LNCaP clone FGC (cell line): ENCODE measurements at regions not wholly inside any gene's neighbourhood (a gene's known extent, or its start where the extent isn't known, plus 50 kb on each side); places are given as distances from the start of the nearest gene placed in this dataset.

Experiments
- DNase-seq: peaks from one replicate; pipeline ENCODE4 v3.0.0-alpha.2; 2011; ENCODE audit warnings: low read depth
- H3K4me3 ChIP-seq: 2 replicates; pipeline ENCODE4 v1.5.1; 2011; ENCODE audit warnings: mild to moderate bottlenecking, low read depth, low read length, control low read depth
- TF ChIP-seq, protein P1 (sequence below): IDR thresholded peaks from 2 replicates; pipeline ENCODE4 v1.5.1; 2012; ENCODE audit warnings: mild to moderate bottlenecking; ENCODE audit not compliant: control insufficient read depth, insufficient read depth; ENCODE audit errors: extremely low read depth

DNA sequence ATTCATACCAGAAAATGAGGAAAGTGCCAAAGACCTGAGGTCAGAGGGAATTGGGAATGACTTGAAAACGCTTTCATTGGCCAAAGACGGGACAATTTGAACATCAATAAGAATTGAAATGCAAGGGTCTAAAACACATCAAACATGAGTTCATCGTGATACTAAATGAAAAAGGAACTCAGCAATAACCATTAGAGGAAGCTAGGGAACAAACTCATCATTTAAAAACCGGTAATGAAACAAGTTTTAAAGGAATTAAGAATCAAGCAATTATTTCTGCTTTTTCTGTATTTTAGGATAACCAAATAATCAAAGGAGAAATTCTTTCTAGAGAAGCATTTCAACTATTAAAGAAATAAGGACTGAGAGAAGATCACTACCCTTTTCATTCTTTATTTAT is 303.1 kb downstream of the ARHGAP12 start:
- no peak overlapping the region for H3K4me3 ChIP-seq
- TF ChIP-seq, protein P1, sequence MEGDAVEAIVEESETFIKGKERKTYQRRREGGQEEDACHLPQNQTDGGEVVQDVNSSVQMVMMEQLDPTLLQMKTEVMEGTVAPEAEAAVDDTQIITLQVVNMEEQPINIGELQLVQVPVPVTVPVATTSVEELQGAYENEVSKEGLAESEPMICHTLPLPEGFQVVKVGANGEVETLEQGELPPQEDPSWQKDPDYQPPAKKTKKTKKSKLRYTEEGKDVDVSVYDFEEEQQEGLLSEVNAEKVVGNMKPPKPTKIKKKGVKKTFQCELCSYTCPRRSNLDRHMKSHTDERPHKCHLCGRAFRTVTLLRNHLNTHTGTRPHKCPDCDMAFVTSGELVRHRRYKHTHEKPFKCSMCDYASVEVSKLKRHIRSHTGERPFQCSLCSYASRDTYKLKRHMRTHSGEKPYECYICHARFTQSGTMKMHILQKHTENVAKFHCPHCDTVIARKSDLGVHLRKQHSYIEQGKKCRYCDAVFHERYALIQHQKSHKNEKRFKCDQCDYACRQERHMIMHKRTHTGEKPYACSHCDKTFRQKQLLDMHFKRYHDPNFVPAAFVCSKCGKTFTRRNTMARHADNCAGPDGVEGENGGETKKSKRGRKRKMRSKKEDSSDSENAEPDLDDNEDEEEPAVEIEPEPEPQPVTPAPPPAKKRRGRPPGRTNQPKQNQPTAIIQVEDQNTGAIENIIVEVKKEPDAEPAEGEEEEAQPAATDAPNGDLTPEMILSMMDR = no peak
- no peak for DNase-seq

GRCh38 chr10:31624611-31625010 is 304.0 kb downstream of the ARHGAP12 start:
- TF ChIP-seq, protein P1 = no peak
- no peak for DNase-seq
- no peak overlapping the region for H3K4me3 ChIP-seq

GRCh38 chr10:31623947-31624346 is 304.7 kb downstream of the ARHGAP12 start:
- TF ChIP-seq, protein P1 = no peak
- no peak for DNase-seq
- H3K4me3 ChIP-seq = no peak overlapping the region

DNA sequence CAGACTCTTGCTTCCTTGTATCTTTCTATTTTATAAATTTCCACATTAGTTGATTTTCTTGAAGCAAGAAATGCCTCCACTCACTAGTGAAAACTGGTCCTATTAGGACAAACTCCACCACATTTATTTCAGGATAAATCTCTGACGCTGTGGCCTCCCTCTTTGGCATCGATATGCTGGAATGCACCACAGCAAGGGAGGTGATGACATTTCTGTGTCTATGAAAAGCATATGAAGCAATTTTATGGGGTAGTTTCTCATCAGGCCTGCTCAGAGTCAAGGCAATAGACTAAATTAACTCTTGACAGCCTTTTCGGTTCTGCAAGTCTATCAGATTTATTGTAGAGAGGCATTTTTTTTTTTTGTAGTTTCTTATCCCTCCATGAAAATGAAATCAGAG is 304.4 kb downstream of the ZEB1 start:
- H3K4me3 ChIP-seq = no peak overlapping the region
- TF ChIP-seq, protein P1 = no peak
- DNase-seq = no peak

GRCh38 chr10:31622978-31623377 is 304.0 kb downstream of the ZEB1 start:
- H3K4me3 ChIP-seq = no peak overlapping the region

GRCh38 chr10:31621733-31622132 is 302.7 kb downstream of the ZEB1 start:
- no peak overlapping the region for H3K4me3 ChIP-seq
- no peak for DNase-seq
- TF ChIP-seq, protein P1 = no peak

More at GRCh38 chr10:31622978-31623377, 304.0 kb downstream of the ZEB1 start:
- DNase-seq = no peak
- TF ChIP-seq, protein P1 = no peak

GRCh38 chr10:31620226-31621151 is 301.5 kb downstream of the ZEB1 start:
- H3K4me3 ChIP-seq = no peak overlapping the region
- no peak for DNase-seq
- TF ChIP-seq, protein P1 = no peak
